Cardiac muscle cell (in vitro differentiated cells and primary cell): ENCODE measurements at regions not wholly inside any gene's neighbourhood (a gene's known extent, or its start where the extent isn't known, plus 50 kb on each side); places are given as distances from the start of the nearest gene placed in this dataset.
A peak's percentile ranks its signal among the peaks of the same experiment; 100 is the strongest.

ENCODE experiments used
- DNase-seq, 2 donors: peaks; one replicate each; pipeline versions ENCODE4 v3.0.0 to v3.0.0-alpha.2; 2010 to 2017; ENCODE audit warnings: low read depth in 1 of 2, low spot score in 1 of 2
- H3K27ac ChIP-seq: fragments of 200-600 bp; sonication (generic); 2 replicates; pipeline ENCODE4 v1.5.1; 2016
- H3K27me3 ChIP-seq: fragments of 200-600 bp; sonication (generic); 2 replicates; pipeline ENCODE4 v1.6.0; 2016; ENCODE audit warnings: control low read depth
- H3K36me3 ChIP-seq: fragments of 200-600 bp; sonication (generic); 2 replicates; pipeline ENCODE4 v1.5.1; 2016; ENCODE audit warnings: control low read depth
- H3K4me1 ChIP-seq: fragments of 200-600 bp; sonication (generic); 2 replicates; pipeline ENCODE4 v1.8.1; 2017; ENCODE audit warnings: low read depth, mild to moderate bottlenecking, mixed run types
- H3K4me3 ChIP-seq: fragments of 200-600 bp; sonication (generic); 2 replicates; pipeline ENCODE4 v1.5.1; 2016; ENCODE audit warnings: mild to moderate bottlenecking
- H3K9me3 ChIP-seq: fragments of 200-600 bp; sonication (generic); 2 replicates; pipeline ENCODE4 v1.5.1; 2017; ENCODE audit warnings: low read depth, mild to moderate bottlenecking, control low read depth
- CTCF ChIP-seq: IDR thresholded peaks from 2 replicates; pipeline ENCODE4 v1.5.1; 2012; ENCODE audit warnings: low read depth, mild to moderate bottlenecking, low read length

DNA sequence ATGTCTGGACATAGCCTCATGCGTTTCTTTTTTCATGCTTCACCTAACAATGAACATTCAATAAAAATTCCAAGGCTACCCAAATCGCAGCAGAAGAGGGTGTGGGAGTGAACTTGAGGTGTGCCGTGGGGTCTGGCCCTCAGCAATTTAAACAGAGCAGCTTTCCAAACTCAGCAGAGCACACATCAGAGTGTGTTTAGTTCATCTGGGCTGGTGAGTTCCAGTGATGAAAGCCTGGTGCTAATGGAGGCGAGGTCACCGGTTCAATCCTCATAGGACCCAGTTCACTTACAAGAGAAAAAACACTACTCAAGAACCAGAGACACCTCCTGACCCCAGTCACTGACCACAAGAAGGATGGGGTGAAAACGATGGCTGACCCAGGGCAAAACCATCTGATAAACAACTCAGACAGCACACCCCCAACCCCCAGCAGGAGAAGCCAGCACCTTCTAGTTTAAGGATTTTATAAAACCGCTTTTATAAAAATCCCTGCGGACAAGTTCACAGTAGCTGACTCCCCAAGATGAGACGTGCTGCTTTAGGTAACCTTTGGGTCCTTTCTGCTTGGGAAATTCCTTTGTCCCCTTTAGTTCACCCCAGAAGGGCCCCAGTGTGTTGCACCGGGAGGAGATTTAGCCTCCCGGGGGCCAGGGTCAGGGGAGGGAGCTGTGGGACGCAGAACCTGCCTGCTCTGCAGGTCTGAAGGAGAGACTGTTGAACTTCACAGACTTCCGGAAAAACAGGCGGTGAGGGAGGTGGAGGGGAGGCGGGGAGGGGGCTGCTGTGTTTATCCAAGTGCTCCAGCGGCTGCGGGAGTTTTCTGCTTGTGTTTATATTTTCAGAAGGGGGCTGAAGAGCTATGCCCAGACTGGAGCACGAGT lies 152.7 kb upstream of the SOX11 start:
- Histone ChIP-seq H3K27me3 (no peaks in the 10 kb centered on the region), H3K4me3 (no peak overlapping the region), H3K9me3 (no peaks in the 10 kb centered on the region), H3K36me3 (no peaks in the 10 kb centered on the region), H3K4me1 (peaks cover 7% of the 10 kb centered on the region), H3K27ac (peak overlapping the region; percentile 32)
- TF ChIP-seq CTCF: no peak
- peak in 1 of 2 donors; percentile 42 for DNase-seq

- DNase-seq: no peak
- no peaks in the 10 kb centered on the region for H3K9me3 ChIP-seq
- H3K36me3 ChIP-seq: no peaks in the 10 kb centered on the region
- no peak overlapping the region for H3K27ac ChIP-seq
- H3K4me1 ChIP-seq: peaks cover 7% of the 10 kb centered on the region
- no peaks in the 10 kb centered on the region for H3K27me3 ChIP-seq
- H3K4me3 ChIP-seq: no peak overlapping the region
- no peak for TF ChIP-seq CTCF
Measured at GRCh38 chr2:5540856-5541255, 151.3 kb upstream of the SOX11 start.

GRCh38 chr2:5544205-5544786 lies 147.9 kb upstream of the SOX11 start:
- no peak overlapping the region for H3K4me3 ChIP-seq
- H3K27ac ChIP-seq: no peak overlapping the region
- no peak for DNase-seq
- H3K4me1 ChIP-seq: peaks cover 9% of the 10 kb centered on the region
- no peaks in the 10 kb centered on the region for H3K27me3 ChIP-seq
- H3K36me3 ChIP-seq: no peaks in the 10 kb centered on the region
- no peak for TF ChIP-seq CTCF
- no peaks in the 10 kb centered on the region for H3K9me3 ChIP-seq

GRCh38 chr2:5546181-5546580 lies 146.0 kb upstream of the SOX11 start:
- Histone ChIP-seq H3K4me3 (no peak overlapping the region), H3K36me3 (no peaks in the 10 kb centered on the region), H3K9me3 (no peaks in the 10 kb centered on the region), H3K27me3 (no peaks in the 10 kb centered on the region), H3K4me1 (peaks cover 5% of the 10 kb centered on the region), H3K27ac (no peak overlapping the region)
- DNase-seq: no peak
- no peak for TF ChIP-seq CTCF

GRCh38 chr2:5548991-5549715 lies 143.0 kb upstream of the SOX11 start:
- no peaks in the 10 kb centered on the region for H3K36me3 ChIP-seq
- H3K4me1 ChIP-seq: peaks cover 5% of the 10 kb centered on the region
- DNase-seq: peak in 1 of 2 donors; percentile 75
- no peak for TF ChIP-seq CTCF
- no peak overlapping the region for H3K4me3 ChIP-seq
- peak overlapping the region; percentile 80 for H3K27ac ChIP-seq
- no peaks in the 10 kb centered on the region for H3K27me3 ChIP-seq
- H3K9me3 ChIP-seq: no peaks in the 10 kb centered on the region
